Activated CD4-positive, alpha-beta T cell treated with anti-CD3 and anti-CD28 coated beads, Interleukin-10, Interleukin-2, amounts not matched to agents 100 ng/mL and 50 ng/mL, durations not matched to agents 16 hours and 8 hours (primary cell): ENCODE measurements at regions not wholly inside any gene's neighbourhood (a gene's known extent, or its start where the extent isn't known, plus 50 kb on each side); places are given as distances from the start of the nearest gene placed in this dataset.

ENCODE experiments used
- DNase-seq: peaks from one replicate; pipeline ENCODE4 v3.0.0-alpha.2; 2020

- DNase-seq: no peak
Measured at GRCh38 chr4:151922811-151923210, 162.0 kb upstream of the GATB start.

- peak; percentile 1 for DNase-seq
Measured at GRCh38 chr4:151922306-151922705, 161.5 kb upstream of the GATB start.

- no peak for DNase-seq
Measured at GRCh38 chr4:151921811-151922210, 161.0 kb upstream of the GATB start.

- DNase-seq: no peak
Measured at GRCh38 chr4:151921386-151921785, 160.6 kb upstream of the GATB start.

- DNase-seq: no peak
Measured at GRCh38 chr4:151917145-151917734, 156.4 kb upstream of the GATB start.

- DNase-seq: no peak
Measured at GRCh38 chr4:151912632-151913031, 151.8 kb upstream of the GATB start.

- no peak for DNase-seq
Measured at GRCh38 chr4:151911970-151912369, 151.2 kb upstream of the GATB start.

GRCh38 chr4:151908734-151909497, 148.1 kb upstream of the GATB start:
- no peak for DNase-seq

GRCh38 chr4:151908201-151908600, 147.4 kb upstream of the GATB start:
- DNase-seq: no peak

- DNase-seq: no peak
Measured at GRCh38 chr4:151906438-151906837, 145.6 kb upstream of the GATB start.

- no peak for DNase-seq
Measured at GRCh38 chr4:151905197-151905596, 144.4 kb upstream of the GATB start.

GRCh38 chr4:151901631-151902030, 140.8 kb upstream of the GATB start:
- DNase-seq: no peak

GRCh38 chr4:151896880-151897279, 136.1 kb upstream of the GATB start:
- DNase-seq: no peak

- DNase-seq: no peak
Measured at GRCh38 chr4:151895671-151896070, 134.9 kb upstream of the GATB start.

GRCh38 chr4:151894246-151894645, 133.4 kb upstream of the GATB start:
- DNase-seq: no peak

- peak; percentile 22 for DNase-seq
Measured at GRCh38 chr4:151888367-151888866, 127.6 kb upstream of the GATB start.

- DNase-seq: no peak
Measured at GRCh38 chr4:151887816-151888180, 127.0 kb upstream of the GATB start.

GRCh38 chr4:151887031-151887815, 126.4 kb upstream of the GATB start:
- peak; percentile 25 for DNase-seq

GRCh38 chr4:151885123-151885522, 124.3 kb upstream of the GATB start:
- DNase-seq: no peak

- DNase-seq: no peak
Measured at GRCh38 chr4:151883747-151884146, 122.9 kb upstream of the GATB start.

GRCh38 chr4:151882072-151882803, 121.4 kb upstream of the GATB start:
- peak; percentile 77 for DNase-seq

GRCh38 chr4:151879705-151880445, 119.1 kb upstream of the GATB start:
- no peak for DNase-seq
